HT1080 (cell line): ENCODE measurements at regions not wholly inside any gene's neighbourhood (a gene's known extent, or its start where the extent isn't known, plus 50 kb on each side); places are given as distances from the start of the nearest gene placed in this dataset.
"Not testable (repeated sequence)": the region's sequence is repeated elsewhere in the genome, so short reads cannot be mapped to it uniquely, and the experiment has no call there.

Experiments
- DNase-seq: peaks from one replicate; pipeline ENCODE4 v3.0.0-alpha.2; 2015; ENCODE audit warnings: low read depth

DNA sequence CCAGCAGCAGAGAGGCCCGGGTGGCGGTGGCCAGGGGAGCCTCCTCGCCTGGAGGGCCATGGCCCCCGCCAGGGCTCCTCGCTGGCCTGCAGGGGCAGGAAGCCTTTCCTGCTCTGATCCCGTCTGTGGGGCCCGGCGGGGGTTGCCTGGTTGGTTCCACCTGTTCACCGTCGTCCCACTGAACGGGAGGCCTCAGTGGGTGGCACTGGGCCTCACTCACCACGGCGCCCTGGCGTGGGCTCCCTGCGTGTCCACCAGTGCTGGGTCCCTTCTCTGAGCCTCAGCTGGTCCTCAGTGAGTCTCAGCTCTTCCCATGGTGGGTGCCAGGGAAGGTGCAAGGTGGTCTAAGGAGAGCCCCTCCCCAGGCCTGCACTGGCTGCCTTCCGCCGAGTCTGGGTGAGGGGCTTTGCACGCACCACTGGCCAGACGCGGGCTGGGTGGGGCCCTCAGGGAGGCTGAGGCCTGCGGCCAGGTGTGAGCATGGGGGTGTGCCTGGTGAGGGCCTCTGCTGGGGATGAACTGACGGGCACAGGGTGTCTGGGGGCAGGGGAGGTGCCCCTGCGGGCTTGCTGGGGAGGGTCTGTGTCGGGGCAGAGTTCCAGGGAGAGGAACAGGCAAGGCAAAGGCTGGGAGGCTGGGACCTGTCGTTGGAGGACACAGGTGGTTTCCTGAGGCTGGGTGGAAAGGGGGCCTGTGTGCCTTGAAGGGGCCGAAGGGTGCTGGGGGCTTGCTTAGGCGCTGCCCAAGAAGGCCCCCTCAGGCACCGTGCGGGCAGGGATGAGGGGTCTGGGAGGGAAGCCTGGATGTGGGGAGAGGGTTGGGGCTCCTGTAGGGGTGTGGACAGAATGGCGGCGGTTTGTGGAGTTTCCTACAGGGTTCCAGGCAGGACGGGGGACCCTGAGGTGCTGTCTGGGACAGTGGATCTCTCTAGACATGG lies 339.8 kb downstream of the TMEM121 start:
- no peak for DNase-seq

DNA sequence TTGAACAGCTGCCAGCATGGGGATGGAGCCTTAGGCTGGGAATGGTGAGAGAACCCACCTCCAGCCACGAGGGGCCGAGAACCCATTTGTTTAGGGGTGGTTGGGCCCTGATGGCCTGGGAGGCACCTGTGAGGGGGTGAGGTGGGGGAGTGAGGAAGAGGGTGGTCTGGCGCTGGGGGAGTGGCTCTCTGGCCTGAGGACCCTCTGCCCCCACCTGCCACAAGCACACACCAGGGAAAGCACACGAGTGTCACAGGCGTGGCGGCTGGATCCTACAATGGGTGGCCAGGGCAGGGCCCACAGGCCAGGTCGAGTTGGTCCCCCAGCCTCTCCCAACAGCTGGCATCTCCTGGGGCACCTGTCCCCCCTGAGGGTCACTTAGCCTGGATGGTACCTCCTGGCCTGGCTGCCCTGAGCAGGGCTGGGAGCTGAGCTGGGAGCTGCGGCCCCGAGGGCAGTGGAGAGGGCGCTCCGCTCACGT lies 340.5 kb downstream of the TMEM121 start:
- no peak for DNase-seq

DNA sequence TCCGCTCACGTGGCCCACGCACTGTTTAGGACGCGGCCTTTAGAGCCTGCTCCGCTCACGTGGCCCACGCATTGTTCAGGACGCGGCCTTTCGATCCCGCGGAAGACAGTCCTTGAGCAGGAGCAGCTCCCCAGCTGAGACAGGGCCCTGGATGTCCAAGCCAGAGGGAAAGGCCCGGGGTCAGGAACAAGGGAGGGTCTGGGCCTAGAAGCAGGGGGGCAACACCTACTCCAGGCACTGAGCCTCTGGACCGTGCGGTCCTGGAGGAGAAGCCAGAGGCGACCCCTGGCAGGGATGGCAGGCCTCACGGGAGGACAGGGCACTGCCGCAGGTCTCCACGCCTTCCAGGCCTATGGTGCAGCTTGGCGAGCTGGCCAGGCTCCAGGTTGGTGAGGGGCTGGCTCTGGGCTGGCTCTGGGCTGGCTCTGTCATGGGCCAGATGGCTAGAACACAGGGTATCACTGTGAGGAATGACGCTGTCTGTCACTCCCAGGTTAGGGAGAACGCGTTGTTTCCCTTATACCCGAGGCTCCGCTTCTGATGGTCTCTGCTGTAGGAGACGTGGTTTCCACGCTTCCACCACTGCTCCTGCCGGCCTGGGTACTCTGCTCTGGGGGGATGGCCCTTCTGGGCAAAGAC lies 341.7 kb downstream of the TMEM121 start:
- DNase-seq = no peak

DNA sequence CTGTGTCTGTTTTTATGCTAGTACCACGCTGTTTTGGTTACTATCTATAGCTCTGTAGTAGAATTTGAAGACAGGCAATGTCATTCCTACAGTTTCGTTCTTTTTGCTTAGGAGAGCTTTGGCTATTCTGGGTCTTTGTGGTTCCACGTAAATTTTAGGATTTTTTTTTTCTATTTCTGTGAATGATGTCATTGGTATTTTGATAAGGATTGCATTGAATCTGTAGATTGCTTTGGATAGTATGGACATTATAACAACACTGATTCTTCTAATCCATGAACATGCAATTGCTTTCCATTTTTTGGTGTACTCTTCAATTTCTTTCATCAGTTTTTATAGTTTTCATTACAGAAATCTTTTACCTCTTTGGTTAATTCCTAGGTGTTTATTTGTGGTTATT lies 345.2 kb downstream of the TMEM121 start:
- no peak for DNase-seq

DNA sequence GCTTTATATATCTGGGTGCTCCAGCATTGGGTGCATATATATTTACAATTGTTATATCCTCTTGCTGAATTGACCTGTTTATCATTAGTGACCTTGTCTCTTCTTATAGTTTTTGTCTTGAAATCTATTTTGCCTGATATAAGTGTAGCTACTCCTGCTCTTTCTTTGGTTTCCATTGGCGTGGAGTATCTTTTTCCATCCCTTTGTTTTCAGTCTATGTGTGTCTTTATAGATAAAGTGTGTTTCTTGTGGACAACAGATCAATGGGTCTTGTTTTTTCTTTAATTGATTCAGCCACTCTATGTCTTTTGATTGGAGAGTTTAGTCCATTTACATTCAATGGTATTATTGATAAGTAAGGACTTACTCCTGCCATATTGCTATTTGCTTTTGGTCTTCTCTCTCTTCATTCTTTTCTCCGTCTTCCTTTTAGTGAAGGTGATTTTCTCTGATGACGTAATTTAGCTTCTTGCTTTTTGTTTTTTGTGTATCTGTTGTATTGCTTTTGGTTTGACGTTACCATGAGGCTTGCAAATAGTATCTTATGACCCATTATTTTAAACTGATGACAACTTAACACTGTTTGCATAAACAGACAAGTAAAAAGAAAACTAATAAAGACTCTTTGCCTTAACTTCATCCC lies 347.6 kb downstream of the TMEM121 start:
- no peak for DNase-seq

DNA sequence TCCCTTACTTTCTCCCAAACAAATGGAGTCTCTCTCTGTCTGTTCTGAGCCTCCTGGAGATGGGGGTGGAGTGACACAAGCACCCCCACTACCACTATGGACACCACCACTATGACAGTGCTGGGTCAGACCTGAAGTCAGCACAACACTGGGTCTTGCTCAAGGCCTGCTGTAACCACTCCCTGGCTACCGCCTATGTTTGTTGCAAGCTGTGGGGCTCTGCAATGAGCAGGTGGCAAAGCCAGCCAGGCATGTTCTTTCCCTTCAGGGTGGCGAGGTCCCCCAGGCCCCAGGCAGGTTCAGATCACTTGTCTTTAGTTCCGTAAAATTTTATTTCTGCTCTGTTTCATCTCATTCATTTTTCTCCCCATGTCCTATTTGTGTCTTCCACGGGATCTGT lies 349.8 kb downstream of the TMEM121 start:
- DNase-seq = no peak

DNA sequence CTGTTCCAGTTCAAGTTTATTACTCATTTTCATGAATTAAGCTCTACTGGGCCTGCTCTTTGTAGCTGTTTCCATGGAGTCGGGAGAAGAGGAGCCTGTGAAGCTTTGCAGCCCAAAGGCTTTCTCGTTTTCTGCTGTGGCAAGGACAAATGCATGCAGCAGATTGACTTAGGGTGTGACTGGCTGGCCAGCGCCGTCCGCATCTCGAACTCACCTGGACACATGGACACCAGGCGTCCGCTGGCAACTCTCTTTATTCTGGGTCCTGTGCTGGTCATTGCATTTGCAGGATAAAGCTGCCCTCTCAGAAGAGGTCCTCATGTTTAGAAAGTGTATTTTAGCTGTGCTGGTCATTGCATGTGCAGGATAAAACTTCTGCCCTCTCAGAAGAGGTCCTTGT lies 350.4 kb downstream of the TMEM121 start:
- no peak for DNase-seq

DNA sequence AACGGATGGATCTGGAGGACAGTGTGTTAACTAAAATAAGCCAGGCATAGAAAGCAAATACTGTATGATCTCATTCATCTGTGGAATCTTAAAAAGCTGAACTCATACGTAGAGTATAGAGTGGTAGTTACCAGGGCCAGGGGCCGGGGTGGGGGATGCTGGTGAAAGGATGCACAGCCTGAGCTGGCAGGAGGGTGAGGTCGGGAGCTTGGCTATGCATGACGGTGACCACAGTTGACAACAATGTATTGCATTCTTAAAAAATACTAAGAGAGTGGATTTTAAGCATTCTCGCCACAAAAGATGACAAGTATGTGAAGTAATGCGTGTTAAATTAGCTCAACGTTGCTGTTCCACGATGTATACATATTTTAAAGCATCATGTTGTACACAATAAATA lies 351.3 kb downstream of the TMEM121 start:
- DNase-seq = no peak

DNA sequence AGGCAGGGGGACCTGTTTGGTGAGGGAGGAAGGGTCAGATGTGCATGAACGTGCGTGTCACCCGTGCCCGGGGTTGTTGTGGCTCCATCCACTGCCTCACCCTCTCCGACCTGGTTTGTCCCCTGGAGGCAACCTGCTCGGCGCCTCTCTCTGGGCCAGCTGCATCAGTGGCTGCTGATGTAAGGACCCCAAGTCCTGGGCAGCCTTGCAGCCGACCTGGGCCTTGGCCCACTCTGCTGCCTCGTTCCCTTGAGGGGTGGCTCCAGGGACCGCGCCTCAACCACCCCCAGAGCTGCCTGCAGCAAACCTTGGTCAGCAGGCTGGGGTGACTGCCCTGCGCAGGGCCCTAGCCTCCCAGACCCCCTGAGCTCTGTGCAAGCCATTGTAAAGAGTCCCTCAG lies 351.7 kb downstream of the TMEM121 start:
- DNase-seq = no peak

DNA sequence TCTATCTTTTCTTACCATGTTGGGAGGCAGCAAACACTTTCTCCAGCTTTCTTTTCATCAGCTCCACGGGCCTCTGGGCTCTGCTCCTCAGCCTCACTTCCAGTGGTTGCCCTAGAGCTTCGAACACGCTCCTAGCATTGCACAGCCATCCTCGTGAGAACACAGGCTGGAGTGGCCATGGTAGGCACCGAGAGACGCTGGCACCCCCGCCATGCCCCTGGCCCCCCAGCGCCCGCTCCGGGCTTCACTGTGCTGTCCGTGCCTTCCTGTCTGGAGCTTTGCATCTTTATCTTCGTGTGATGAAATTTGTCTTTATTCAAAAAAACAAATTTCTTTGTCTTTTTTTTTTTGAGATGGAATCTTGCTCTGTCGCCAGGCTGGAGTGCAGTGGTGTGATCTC lies 352.2 kb downstream of the TMEM121 start:
- DNase-seq = no peak

DNA sequence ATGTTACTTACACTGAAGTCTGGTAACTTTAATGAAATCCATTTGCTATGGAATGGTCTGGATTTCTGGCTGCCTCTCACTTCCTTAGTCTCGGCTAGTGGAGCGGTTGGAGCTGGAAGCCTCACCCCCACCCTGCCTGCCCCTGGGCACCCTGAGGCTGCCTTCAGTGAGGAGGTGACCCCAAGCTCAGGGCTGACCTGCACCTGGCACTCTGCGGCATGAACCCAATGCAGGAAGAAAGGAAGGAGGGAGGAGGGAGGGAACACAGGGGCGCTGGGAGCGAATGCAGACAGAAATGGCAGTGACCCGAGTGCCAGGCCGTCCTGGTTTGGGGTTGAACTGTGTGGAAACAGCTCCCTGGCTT lies 353.1 kb downstream of the TMEM121 start:
- no peak for DNase-seq

DNA sequence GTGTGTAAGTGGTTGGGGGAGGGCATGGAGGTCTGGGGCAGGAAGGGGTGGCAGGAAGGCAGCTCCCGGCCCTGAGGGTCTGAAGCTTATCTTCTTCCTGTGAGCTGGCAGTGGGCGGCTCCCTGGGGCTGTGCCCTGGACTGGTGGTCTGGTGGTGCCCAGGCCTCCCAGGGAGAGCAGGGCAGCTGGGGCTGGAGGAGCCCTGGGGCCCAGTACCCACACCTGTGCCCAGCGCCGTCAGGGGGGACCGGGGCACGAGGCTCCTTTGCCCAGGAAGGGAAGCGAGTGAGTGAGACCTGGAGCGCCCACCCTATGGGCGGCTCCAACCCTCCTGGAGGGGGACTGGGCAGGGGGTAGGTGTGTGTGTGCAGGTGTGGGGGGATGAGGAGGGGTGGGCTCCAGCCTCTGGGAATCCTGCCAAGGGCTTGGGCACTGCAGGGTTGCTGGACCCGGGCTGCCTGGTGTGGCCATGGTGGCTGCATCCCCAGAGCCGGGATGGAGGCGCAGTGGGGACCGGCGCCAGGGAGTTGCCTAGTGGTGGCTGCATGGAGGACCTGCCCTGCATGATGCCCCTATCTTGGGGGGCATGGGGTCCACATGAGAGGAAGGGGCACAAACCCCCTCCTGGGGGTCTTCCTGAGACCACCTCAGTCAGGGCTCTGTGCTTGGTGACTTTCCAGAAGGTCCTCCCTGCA lies 353.6 kb downstream of the TMEM121 start:
- DNase-seq = no peak

DNA sequence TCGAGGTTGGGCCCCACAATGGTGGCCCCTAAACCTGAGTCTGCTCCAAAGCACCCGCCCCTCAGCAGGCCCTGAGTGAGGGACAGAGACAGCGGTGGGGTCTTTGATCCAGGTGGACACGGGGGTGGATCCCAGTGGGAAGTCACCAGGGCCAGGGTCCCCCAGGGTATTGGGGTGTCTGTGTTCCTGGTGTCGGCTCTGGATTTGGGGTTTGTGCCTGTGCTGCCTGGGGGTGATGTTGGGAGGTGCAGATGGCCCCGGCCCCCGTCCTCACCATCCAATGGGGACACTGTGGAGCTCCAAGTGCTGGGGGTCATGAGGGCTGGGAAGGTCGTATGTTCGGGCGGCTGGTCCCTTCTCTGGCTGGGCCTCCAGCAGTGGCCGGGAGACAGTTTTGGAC lies 354.2 kb downstream of the TMEM121 start:
- DNase-seq = no peak

DNA sequence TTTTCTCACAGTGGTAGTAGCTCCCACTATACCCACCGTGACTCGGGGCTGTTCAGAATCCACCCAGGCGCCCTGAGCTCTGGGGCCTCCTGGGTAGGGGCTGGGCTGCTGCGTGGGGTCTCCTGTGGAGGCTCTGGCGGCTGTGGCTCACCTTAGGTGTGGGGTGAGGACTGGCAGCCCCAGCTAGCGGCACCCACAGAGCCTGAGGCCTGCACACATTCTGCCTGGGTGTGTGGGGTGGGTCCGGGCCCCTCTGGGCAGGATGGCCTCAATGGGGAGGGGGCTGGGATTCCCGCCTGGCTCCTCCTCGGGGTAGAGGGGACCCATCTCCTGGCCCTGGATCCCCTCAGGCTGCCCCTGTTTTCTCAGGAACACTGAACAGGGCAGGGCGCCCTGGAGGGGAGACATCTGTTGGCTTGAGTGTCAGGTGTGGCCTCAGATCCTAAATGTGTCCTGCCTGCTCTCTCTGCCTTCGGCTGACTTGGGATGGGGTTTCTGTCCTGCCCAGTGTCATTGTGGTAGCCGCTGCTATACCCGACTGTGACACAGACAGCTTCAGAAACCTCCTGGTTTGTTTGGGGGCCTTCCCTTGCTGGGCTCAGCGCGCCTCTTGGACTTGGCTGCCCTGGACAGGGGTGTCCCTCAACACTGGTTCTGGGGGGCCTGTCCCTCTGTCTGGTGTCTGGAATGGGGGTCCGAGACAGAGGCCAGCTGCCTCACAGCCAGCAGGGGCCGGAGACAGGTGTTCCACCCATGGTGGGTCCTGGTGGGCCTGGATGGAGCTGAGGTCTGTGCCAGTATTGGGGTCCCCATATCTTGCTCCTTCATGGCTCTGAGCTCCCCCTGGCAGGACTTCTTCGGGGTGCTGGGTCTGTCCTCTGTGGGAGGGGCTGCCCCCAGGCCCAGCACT lies 354.9 kb downstream of the TMEM121 start:
- DNase-seq = no peak

DNA sequence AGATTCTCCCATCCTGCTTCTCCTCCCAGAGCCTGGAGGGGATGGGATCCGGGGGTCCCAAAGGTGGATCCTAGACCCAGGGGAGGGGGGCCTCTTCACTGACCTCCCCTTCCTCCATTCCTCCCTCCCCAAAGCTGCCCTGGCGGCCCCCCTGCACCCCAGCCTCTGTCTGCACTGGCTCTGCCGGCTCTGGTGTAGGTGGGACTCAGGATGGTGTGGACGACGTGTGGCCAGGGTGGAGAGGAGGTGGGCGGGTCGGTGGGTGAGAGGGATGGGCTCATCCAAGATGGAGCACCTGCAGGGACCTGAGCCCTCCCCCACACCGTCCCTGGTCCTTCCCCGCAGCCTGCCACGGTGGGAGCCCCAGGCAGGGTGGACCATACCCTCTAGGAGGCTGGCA lies 355.6 kb downstream of the TMEM121 start:
- not testable (repeated sequence) for DNase-seq

DNA sequence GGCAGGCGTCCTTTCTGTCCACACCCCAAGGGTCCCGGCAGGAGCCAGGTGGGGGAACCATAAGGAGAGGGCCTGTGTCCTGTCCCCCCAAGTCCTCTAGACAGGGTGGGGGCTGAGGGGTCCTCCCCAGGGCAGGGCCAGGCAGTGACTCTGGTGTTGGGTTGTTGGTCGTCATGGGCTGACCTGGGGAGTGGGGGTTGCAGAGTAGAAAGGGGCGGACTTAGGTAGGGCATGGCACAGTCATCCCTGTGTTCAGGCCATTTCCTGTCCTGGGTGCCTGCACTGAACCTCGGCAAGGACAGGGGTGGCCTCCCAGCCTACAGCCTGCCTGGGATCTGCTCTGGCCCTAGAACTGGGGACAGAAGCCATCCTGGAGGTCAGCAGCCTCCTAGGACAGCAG lies 356.2 kb downstream of the TMEM121 start:
- no peak for DNase-seq

DNA sequence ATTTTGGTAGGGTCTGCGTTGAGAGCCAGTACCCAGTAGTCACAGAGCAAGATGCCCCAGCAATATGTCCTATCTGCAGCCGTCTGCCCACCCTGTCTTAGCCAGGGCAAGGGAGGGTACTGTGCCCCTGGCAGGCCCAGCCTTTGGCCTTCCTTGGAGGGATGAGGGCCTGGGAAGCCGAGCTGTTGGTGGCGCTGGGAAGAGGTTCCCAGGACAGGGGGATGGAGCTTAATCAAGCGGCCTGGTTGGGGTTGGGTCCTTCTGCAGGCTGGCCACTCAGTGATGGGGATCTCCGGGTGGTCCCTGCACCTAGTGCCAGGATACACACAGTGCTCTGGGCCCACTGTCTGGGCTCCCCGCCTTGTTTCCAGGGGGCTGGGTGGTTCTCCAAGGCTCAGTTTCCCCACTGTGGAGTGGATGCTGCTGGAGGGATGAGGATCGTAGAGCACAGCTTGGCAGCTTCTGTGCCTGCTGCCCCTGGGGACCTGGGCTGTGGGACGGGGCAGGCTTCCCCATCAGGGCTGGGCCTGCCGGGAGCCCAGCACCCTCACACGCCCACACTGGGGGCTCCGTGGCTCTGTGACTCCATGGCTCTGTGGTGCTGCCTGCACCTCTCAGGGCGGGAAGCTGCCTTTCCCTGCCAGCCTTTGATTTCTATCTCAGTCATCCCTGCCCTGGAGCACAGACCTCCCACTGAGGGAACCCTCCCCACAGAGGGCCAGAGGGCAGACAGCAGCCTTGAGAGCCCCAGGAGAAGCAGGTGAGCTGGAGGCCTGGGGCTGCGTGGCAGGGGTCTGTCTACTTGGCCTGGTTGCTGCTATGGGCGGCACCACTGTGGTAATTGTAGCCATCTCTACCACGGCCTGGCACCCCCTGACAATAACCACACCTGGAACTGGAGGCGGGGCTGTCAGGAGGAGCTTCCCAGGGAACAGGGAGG lies 357.0 kb downstream of the TMEM121 start:
- no peak for DNase-seq

DNA sequence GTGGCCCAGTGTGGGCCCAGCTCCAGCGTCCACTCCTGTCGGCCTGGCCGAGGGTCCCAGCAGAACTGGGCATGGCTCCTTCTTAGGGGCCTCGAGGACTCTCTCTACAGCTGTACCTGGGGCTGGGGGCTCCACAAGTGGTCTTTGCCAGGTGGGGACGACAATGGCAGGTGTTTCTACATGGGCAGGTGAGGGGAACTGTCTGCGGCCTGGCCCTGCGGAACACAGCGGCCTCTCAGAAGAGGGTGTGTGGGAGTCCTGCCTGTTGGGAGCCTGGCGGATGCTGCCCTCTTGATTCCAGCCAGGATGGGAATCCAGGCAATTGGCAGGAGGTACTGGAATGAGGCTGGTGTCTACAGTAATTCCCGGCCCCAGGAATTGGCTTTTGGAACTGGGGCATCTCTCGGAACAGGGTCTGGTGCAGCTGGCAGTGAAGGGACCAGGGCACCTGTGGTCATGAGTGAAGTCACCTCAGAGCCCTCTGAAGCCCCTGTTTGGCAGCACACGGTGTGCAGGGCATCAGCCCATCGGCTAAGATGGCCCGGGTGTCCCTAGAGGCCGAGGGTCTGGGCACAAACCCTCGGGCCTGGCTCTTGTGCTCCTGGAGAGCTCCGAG lies 357.9 kb downstream of the TMEM121 start:
- not testable (repeated sequence) for DNase-seq

DNA sequence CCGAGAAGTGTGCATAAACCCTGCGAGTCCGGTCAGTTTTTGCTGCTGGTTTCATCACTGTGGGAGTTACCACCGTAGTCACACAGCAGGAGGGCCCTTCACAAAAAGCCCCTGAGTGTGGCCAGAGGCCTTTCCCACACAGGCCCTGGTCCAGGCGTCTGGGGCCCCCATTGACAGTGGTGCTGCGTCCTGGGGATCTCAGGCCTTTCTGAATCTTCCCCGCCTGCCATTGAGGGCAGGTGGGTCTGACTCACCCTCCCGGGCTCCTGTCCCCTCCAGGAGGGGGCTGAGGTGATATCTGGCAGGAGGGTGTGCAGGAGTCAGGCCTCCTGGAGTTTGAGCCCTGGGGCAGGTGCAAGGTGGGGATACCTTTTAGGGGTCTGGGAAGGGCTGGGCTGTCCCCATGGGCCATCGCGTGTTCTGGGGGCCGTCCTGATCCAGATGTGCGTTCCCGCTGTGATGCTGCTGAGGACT lies 358.5 kb downstream of the TMEM121 start:
- no peak for DNase-seq
